GM18502 (cell line): ENCODE measurements at regions not wholly inside any gene's neighbourhood (a gene's known extent, or its start where the extent isn't known, plus 50 kb on each side); places are given as distances from the start of the nearest gene placed in this dataset.

Experiments
- ATAC-seq: cut with Tn5 transposase; IDR thresholded peaks from one replicate; pipeline ENCODE4 v1.9.1; 2021; ENCODE audit warnings: mild to moderate bottlenecking; ENCODE audit not compliant: unreplicated experiment, poor library complexity

- no peak for ATAC-seq
Observed at GRCh38 chr6:113402544-113402943, 454.6 kb upstream of the MARCKS start.

DNA sequence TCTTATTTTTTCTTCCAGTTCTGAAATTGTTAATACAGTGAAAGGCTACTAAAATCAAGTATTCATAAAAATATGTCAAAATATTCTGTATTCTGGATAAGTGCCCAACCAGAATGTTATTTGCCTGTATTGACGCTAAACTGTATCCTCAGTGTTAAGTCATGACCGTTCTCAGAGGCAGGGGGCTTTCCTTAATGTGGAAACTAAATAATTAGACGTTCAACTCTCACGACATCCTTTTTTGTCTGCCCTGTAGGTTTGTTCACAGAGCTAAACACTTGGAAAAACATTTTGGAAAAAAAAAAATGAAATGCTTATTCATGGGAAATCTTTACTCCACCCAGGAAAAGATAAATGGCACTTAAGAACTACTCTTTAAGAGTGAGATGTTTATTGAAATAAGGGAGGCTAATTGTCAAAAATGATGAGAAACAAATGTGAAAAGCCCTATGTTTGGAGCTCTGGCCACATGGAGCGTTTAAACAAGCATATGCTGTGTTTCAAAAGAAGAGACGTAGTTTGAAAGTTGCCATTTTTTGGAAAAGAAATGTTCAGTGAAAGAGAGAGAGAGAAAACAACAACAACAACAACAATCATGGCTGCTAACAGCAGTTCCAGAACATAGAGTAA is 453.1 kb upstream of the MARCKS start:
- no peak for ATAC-seq

DNA sequence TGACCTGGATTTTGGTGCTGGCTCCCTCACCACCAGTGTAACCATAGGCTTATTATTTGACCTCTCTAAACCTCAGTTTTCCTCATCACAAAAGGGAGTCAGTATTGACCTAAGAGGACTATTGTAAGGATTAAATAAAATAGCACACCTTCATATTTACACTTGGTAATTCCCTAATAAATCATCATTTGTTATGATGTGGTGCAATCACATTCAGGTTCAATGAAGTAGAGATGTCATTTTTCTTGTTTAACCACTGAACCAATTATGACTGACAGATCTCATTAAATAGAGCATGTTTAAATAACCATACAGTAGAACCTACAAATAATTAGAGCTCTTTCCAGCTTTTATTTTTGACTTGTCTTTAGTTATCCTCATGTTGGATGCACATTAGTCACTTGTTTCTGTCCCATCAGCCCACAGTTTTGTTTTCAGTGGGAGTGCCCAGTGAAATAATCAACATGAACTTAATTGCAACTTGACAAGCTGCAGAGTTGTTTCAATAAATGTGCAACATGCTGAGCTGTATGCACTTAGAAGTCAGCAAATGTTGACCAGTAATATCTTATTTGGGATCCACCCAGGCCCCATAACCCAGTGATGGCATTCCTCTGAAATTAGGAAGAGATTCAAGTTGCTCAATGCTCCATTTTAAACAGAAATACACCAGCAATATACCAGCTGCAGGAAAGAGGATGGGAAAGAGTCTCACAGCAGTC is 451.7 kb upstream of the MARCKS start:
- no peak for ATAC-seq

DNA sequence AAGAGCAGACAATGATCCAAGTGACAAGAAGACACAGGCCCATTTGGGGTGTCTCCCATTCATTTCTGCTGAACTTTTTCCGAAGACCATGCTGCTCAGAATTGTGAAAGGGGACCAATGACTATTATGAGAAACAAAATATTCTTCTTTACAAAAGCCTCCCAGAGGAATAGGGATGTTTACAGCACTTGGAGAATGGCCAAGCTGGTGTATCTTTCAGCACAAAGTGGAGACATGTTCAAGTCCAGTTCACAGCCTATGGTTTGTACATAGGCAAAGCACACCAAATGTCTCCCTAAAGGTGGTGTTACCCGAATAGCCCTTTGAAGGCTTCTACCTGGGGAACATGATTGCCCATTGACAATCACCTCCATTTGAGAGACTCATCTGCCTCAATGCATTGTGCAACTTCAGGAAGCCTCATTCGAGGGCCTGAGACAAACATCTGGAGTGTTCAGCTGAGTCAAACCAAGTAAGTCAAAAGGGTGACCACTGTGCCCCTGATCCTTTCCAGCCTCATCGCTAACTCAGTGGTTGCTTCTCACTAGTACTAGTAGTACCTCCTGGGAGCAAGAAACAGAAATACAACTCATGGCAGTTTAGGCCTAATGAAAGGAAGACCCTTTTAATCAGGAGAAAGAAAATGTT is 451.0 kb upstream of the MARCKS start:
- ATAC-seq, result no peak

DNA sequence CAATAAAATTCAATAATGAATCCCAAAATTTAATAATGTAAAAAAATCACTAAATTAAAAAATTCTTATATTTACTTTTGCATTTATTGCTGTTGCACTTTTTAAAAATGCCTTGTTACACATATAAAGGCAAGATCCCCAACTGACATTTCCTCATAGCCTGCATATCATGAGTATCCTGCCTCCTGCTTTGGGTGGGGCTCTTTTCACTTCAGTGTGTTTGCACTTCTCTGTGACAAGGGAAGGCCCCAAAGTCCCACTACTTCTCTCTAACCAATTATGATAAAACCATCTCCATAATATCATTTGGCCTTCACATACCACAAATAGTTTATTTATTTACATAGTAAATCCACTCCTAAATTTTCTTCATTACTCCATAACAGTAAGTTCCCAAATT is 446.1 kb upstream of the MARCKS start:
- ATAC-seq, result no peak

GRCh38 chr6:113412589-113413357 is 444.4 kb upstream of the MARCKS start:
- no peak for ATAC-seq

DNA sequence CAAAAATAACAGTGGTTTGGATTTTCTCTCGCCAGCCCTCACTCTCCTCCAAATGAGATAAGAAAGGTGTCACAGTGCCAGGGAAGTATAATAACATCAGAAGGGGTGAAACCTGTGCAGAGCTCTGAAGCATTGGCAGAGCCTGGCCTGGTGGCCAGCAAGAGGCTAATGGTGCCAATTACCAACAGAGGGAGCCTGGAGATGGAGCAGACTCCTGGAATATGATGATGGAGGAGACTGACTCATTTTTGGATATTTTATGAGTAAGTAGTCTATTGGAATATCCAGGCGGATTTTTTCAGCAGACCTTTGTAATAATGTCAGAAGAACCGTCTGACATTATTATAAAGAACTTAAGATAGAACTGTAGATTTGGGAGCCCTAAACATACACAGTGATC is 442.6 kb upstream of the MARCKS start:
- ATAC-seq, result no peak

DNA sequence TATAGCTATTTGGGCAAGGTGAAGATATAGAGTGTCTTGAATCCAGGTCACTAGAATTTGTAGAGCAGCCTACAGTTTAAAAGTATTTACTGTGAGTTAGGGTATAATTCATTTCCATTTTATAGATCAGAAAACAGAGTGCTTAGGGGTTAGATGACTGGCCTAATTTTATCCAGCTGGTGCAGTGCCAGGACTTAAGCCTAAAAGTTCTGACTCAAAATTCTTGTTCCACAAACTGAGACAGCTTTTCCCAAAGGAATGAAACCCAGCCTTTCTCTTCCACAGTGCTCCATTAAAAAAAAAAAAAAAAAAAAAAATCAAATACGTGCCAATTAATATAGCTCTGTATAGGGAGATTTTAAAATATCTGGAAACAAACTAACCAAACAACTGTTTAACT is 441.0 kb upstream of the MARCKS start:
- no peak for ATAC-seq

- ATAC-seq, result no peak
Observed at GRCh38 chr6:113420290-113420689, 436.9 kb upstream of the MARCKS start.

GRCh38 chr6:113421997-113422396 is 435.1 kb upstream of the MARCKS start:
- no peak for ATAC-seq

DNA sequence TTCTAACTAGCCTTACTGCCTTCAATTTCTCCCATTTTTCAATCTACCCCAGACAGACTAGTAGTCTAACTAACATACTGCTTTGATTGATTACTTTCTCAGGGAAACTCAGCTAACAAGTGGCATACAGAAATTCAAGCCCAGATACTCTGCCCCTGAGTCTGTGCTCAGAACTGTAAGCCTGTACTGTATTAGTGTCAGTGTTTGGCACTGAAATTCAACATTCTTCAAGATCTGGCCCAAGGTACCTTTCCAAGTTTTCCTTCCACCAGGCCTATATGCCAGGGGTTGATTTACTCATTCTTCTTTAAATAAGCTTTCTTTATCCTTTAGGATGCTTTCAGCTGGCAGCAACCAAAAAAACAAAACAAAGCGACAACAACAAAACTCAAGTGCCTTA is 433.2 kb upstream of the MARCKS start:
- no peak for ATAC-seq

- ATAC-seq, result no peak
Observed at GRCh38 chr6:113425977-113426660, 431.0 kb upstream of the MARCKS start.

GRCh38 chr6:113427617-113428016 is 429.5 kb upstream of the MARCKS start:
- no peak for ATAC-seq

DNA sequence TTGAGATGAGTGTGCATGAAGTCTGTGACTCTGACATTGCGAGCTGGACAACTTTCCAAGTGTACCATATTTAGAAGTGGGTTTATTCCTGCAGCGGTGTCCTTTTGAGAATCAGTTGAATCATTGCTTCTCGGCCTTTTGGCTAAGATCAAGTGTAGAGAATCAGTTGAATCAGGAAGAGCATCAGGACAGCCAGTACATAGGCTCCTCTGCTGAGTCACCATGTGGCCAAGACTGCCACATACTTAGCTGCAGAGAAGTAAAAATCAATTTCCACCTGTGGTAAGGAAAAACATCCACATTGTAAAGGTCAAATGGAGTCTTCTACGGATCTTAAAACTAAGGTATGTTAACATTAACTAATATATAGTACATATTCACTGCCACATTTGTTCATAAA is 428.4 kb upstream of the MARCKS start:
- ATAC-seq, result no peak

GRCh38 chr6:113432521-113433334 is 424.4 kb upstream of the MARCKS start:
- ATAC-seq, result no peak

DNA sequence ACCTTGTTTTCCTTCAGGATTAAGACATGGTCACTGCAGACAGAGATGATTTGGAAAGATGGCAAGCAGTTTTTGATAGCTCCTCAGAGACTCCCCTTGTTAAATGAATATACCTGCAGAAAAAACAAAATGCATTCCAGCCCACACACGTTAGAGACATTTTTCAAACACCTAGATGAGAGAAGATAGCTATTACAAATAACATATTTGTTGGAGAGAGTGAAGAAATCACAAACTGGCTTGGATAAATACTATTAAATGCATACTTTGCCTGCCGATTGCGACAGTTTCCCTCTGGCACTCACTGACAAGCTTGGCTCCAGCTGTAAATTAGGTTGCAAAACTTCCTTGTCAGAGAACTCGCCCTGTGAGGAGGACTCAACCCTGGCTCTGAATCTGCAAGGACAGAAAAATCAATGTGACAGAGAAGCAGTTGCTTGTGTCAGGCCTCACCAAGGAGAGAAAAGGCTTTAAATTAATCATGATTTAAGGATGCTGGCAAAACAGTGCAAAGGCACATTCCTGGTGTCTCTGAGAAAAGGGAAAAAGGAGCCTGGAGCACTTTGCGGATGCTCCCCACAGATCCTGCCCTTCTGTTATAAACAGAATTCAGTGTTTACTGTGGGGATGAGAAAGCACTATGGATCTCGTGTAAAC is 423.7 kb upstream of the MARCKS start:
- ATAC-seq, result no peak

GRCh38 chr6:113434641-113435040 is 422.5 kb upstream of the MARCKS start:
- ATAC-seq, result no peak

DNA sequence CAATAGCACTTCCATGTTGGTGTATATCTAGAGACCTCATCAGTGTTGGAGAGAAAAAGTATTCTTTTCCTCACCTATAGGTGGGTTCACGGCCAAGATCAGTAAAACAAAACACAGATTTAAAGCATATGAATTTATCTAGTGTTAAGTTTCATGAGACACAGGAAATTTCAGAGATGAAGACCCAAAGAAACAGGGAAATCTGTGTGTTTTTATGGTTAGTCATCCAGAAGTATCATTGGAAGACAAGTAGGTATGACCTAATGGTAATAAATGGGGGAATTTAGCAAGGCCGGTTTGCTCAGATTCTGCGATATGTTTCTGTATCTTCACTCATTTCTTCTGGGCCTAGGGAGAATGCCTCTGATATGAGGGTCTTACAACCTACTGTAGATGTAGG is 419.6 kb upstream of the MARCKS start:
- ATAC-seq, result no peak

GRCh38 chr6:113439866-113440265 is 417.3 kb upstream of the MARCKS start:
- ATAC-seq, result no peak
